GM06990 (cell line): ENCODE measurements at regions not wholly inside any gene's neighbourhood (a gene's known extent, or its start where the extent isn't known, plus 50 kb on each side); places are given as distances from the start of the nearest gene placed in this dataset.

ENCODE experiments used
- DNase-seq: peaks from one replicate; pipeline ENCODE4 v3.0.0-alpha.2; 2011; ENCODE audit not compliant: insufficient read length; ENCODE audit errors: extremely low read depth
- H3K27me3 ChIP-seq: replicated peaks from 2 replicates; pipeline ENCODE4 v1.6.0; 2011; ENCODE audit warnings: low read length; ENCODE audit not compliant: control insufficient read depth, insufficient read depth
- H3K36me3 ChIP-seq: 2 replicates; pipeline ENCODE4 v1.5.1; 2011; ENCODE audit warnings: low read length; ENCODE audit not compliant: control insufficient read depth, insufficient read depth
- H3K4me3 ChIP-seq: replicated peaks from 2 replicates; pipeline ENCODE4 v1.5.1; 2011; ENCODE audit warnings: low read depth, mild to moderate bottlenecking, control low read depth, low read length
- TF ChIP-seq, protein P1 (sequence below): IDR thresholded peaks from 2 replicates; pipeline ENCODE4 v1.5.1; 2011; ENCODE audit warnings: low read length, control low read depth, mild to moderate bottlenecking, inconsistent platforms; ENCODE audit not compliant: insufficient read depth, poor library complexity, severe bottlenecking

DNA sequence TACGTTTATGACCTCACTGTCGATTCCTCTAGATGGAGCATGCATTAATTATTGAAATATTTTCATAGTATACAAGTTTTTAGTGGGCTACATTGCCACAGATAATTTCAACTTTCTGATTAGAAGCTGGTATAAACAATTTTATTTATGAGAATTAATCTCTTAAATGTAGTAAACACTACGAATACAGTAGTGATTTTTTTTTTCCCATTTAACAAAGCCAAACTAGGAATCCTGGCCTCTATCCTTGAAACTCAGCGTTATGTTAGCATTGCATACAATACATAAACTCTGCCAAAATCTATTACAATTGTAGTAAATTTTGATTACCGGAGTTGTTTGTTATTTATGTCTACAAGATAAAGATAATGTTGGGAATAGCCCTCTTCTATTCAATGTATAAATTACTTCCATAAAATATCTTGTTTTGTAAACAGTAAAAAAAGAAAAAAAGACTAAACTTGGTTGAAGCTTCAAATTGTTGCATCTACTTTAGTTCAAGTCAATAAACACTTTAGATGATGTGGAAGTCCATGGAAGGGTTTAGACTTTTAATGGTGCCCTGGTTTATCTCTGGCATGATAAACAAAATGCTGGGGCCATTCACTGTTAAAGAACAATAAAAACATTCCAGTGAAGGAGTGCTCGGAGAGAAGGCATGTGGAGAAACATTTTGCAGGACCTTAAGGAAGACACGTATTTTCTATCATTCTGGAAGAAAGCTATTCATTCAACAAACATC lies 77.3 kb upstream of the NR2F2 start:
- DNase-seq = no peak
- H3K36me3 ChIP-seq = no peaks in the 10 kb centered on the region
- TF ChIP-seq, protein P1, sequence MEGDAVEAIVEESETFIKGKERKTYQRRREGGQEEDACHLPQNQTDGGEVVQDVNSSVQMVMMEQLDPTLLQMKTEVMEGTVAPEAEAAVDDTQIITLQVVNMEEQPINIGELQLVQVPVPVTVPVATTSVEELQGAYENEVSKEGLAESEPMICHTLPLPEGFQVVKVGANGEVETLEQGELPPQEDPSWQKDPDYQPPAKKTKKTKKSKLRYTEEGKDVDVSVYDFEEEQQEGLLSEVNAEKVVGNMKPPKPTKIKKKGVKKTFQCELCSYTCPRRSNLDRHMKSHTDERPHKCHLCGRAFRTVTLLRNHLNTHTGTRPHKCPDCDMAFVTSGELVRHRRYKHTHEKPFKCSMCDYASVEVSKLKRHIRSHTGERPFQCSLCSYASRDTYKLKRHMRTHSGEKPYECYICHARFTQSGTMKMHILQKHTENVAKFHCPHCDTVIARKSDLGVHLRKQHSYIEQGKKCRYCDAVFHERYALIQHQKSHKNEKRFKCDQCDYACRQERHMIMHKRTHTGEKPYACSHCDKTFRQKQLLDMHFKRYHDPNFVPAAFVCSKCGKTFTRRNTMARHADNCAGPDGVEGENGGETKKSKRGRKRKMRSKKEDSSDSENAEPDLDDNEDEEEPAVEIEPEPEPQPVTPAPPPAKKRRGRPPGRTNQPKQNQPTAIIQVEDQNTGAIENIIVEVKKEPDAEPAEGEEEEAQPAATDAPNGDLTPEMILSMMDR = no peak

DNA sequence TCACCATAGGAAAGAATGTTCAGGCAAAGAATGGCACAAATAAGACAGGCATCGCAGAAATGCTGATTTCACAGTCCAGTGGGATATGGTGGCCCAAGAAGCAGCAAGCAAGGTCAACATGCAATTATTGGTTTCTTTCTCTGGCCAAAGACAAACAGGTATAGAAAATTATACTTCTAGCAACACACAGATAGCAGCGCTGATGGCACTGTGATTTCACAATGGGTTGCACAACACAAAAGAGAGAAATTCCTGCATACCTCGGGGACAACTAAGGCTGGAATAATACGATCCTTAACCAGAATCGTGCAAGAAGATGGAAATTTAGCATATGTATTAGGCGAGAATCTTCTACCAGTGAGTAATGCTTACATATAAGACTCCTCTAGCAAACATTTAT lies 76.3 kb upstream of the NR2F2 start:
- no peak for DNase-seq
- Histone ChIP-seq H3K27me3 (no peaks in the 10 kb centered on the region), H3K36me3 (no peaks in the 10 kb centered on the region), H3K4me3 (no peak overlapping the region)
- TF ChIP-seq, protein P1 = no peak

More for the DNA sequence above, 77.3 kb upstream of the NR2F2 start:
- no peaks in the 10 kb centered on the region for H3K27me3 ChIP-seq
- H3K4me3 ChIP-seq = no peak overlapping the region

DNA sequence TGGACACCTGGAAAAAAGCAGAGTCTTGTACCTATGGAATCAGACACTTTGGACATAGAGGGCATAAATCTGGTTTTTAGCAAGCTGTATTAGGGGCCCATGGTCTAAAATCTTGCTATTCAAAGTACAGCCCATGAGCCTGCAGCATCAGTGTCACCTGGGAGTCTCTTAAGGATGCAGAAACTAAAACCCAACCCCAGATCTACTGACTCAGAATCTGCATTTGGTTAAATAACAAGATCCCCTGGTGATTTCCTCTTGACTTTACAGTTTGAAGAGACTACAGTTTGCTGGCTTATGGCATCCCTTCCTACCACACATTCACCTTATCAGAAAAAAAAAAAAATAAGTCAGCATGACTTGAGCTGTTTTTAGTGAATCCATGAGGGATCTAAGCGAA lies 74.9 kb upstream of the NR2F2 start:
- TF ChIP-seq, protein P1 = no peak
- H3K36me3 ChIP-seq = no peaks in the 10 kb centered on the region
- H3K27me3 ChIP-seq = no peaks in the 10 kb centered on the region
- no peak overlapping the region for H3K4me3 ChIP-seq
- DNase-seq = no peak

DNA sequence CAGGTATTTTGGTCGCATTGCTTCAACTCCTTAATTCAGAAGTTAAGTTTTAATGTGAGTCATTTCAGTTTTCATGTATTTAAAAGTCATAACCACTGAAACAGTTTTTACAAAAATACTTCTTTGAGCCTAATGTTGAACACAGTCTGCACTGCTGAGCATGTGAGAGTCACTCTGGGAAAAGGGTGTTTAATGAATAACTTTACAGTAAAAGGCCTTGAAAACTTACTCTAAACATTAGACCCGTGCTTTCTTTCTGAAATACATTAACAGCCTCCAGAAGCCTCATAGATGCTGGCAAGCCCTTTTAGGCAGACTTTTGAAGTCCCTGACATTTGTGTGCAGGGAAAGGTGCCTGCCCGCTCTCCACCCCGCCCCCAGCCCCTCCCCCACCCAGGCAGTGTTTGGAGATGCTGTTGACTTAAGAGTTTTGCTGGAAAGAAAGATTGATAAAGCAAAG lies 68.9 kb upstream of the NR2F2 start:
- Histone ChIP-seq H3K27me3 (no peaks in the 10 kb centered on the region), H3K4me3 (no peak overlapping the region), H3K36me3 (no peaks in the 10 kb centered on the region)
- peak; percentile 17 for DNase-seq
- TF ChIP-seq, protein P1 = no peak

DNA sequence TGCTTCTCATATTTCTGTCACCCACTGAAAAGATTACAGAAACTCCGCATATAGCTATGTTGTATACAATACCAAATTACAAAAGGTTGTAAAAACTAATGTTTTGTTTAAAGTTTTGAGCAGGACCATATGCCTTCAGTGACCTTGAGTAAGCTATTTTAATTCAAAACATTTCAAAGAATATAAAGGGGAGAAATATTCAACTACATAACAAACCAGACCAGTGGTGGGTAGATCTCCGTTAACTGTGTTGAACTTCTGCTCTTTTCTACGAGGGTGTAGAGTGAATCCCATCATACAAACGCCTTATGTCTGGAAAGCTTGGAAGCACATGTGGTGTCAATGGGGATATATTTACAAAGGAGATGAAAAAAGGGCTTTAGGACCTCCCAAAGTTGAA lies 68.4 kb upstream of the NR2F2 start:
- no peak overlapping the region for H3K4me3 ChIP-seq
- DNase-seq = no peak

More for the DNA sequence above, 68.4 kb upstream of the NR2F2 start:
- Histone ChIP-seq H3K36me3 (no peaks in the 10 kb centered on the region), H3K27me3 (no peaks in the 10 kb centered on the region)
- TF ChIP-seq, protein P1 = no peak
